GM13976 (cell line): ENCODE measurements at regions not wholly inside any gene's neighbourhood (a gene's known extent, or its start where the extent isn't known, plus 50 kb on each side); places are given as distances from the start of the nearest gene placed in this dataset.

ENCODE experiments used
- DNase-seq: peaks from one replicate; pipeline ENCODE4 v3.0.0; 2012; ENCODE audit warnings: low spot score
- CTCF ChIP-seq: IDR thresholded peaks from 2 replicates; pipeline ENCODE4 v1.5.1; 2012; ENCODE audit warnings: borderline replicate concordance, mild to moderate bottlenecking; ENCODE audit not compliant: insufficient read depth; ENCODE audit errors: extremely low read depth, missing control alignments, control extremely low read depth
- in situ Hi-C: fragments of 300-500 bp; cut with MboI; formaldehyde crosslinking; loops from one replicate; pipeline ENCODE4 v1.12.0; 2022; ENCODE audit warnings: low sequenced_read_pairs, mixed read lengths, inconsistent platforms; ENCODE audit not compliant: unreplicated experiment

GRCh38 chr21:14863745-14864210 is 201.0 kb downstream of the NRIP1 start:
- no peak for TF ChIP-seq CTCF
- in situ Hi-C loops = no loop called here
- DNase-seq = no peak

GRCh38 chr21:14862794-14863720 is 201.7 kb downstream of the NRIP1 start:
- no peak for TF ChIP-seq CTCF
- in situ Hi-C loops = no loop called here
- DNase-seq = no peak

GRCh38 chr21:14858311-14858710 is 206.5 kb downstream of the NRIP1 start:
- no peak for DNase-seq
- TF ChIP-seq CTCF = no peak
- in situ Hi-C loops = no loop called here

GRCh38 chr21:14857529-14857928 is 207.3 kb downstream of the NRIP1 start:
- DNase-seq = no peak

GRCh38 chr21:14850394-14850793 is 214.4 kb downstream of the NRIP1 start:
- DNase-seq = no peak
- in situ Hi-C loops = no loop called here
- no peak for TF ChIP-seq CTCF

More at GRCh38 chr21:14857529-14857928, 207.3 kb downstream of the NRIP1 start:
- in situ Hi-C loops = no loop called here
- TF ChIP-seq CTCF = no peak

- TF ChIP-seq CTCF = no peak
- in situ Hi-C loops = no loop called here
- no peak for DNase-seq
These were observed 218.2 kb downstream of the NRIP1 start for GRCh38 chr21:14846621-14847020.

GRCh38 chr21:14844001-14844400 is 220.8 kb downstream of the NRIP1 start:
- DNase-seq = no peak
- in situ Hi-C loops = no loop called here
- TF ChIP-seq CTCF = no peak
